ENCODE measurements at regions not wholly inside any gene's neighbourhood (a gene's known extent, or its start where the extent isn't known, plus 50 kb on each side); places are given as distances from the start of the nearest gene placed in this dataset.
"Not testable (repeated sequence)": the region's sequence is repeated elsewhere in the genome, so short reads cannot be mapped to it uniquely, and the experiment has no call there.

DNA sequence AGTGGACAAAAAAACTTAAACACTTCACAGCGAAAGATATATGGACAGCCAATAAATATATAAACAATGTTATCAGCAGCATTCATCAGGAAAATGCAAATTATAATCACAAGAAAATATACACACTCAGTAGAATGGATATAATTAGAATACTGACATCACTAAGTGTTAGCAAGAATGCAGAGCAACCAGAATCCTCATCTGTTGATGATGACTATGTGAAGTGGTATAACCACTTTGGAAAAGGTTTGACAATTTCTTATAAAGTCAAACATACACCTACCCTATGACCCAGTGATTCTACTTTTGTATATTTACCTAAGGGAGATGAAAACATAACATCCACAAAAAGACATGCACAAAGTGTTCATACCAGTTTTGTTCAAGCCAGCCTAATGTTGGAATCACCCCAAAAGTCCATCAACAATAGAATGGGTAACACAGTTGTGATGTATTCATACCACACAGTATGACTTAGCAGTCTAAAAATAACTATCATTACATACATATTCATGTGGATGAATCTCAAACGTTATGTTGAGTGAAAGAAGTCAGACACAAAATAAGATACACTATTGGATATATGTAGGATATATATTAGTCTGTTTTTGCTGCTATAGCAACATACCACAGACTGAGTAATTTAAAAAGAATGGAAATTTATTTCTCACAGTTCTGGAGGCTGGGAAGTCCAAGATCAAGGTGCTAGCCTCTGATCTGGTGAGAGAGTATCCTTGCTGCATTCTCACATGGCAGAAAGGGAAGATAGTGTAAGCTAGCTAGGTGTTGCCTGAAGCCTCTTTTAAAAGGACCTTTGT, 148.8 kb upstream of the ADAMTSL1 start:
- no peak overlapping the region for H3K4me3 ChIP-seq (ENCODE audit: insufficient read depth, low read depth, low read length)
- 90% methylated on average over 1 of the region's 2 CpGs; no CpG with 5 or more reads in 1 of the 2 experiments for WGBS, 2 experiments
- no peaks in the 10 kb centered on the region for H3K36me3 ChIP-seq (ENCODE audit: control insufficient read depth, insufficient read depth, low read length)
- no peaks in the 10 kb centered on the region for H3K27me3 ChIP-seq (ENCODE audit: control insufficient read depth, insufficient read depth, low read length, poor library complexity, severe bottlenecking)
- H3K4me1 ChIP-seq (ENCODE audit: control insufficient read depth, insufficient read depth, low read length) = no peaks in the 10 kb centered on the region
- no peaks in the 10 kb centered on the region for H3K9me3 ChIP-seq (ENCODE audit: control insufficient read depth, low read length)
- H3K27ac ChIP-seq (ENCODE audit: insufficient read depth, low read depth, low read length, poor library complexity, severe bottlenecking) = no peak overlapping the region

DNA sequence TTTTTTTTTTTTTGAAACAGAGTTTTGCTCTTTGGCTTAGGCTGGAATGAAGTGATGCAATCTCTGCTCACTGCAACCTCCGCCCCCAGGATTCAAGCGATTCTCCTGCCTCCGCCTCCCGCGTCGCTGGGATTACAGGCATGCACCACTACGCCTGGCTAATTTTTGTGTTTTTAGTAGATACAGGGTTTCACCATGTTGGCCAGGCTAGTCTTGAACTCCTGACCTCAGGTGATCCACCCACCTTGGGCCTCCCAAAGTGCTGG, 148.3 kb upstream of the ADAMTSL1 start:
- H3K27me3 ChIP-seq (ENCODE audit: control insufficient read depth, insufficient read depth, low read length, poor library complexity, severe bottlenecking); H3K27ac ChIP-seq (ENCODE audit: insufficient read depth, low read depth, low read length, poor library complexity, severe bottlenecking); H3K9me3 ChIP-seq (ENCODE audit: control insufficient read depth, low read length); H3K4me1 ChIP-seq (ENCODE audit: control insufficient read depth, insufficient read depth, low read length); H3K36me3 ChIP-seq (ENCODE audit: control insufficient read depth, insufficient read depth, low read length); H3K4me3 ChIP-seq (ENCODE audit: insufficient read depth, low read depth, low read length): not testable (repeated sequence)
- 90 to 95% methylated on average over 7 of the region's 7 CpGs for WGBS, 2 experiments

DNA sequence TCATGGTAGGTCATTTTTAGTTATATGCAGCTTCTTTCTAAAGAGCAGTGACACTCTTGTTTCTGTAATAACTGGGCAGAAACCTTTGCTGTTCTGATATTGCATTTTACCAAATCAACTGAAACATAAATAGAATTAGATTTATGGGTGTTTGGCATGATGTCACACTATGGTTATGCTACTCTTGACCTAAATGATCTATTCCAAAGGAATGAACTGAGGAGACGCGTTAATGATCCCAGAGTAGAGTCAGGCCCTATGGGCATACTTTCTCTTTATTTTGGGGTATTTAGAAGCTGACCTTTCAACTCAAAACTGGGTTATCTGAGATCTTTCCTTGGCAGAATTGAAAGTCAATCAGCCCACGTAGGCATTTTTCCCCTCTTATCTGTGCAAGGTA, 146.8 kb upstream of the ADAMTSL1 start:
- no peaks in the 10 kb centered on the region for H3K36me3 ChIP-seq (ENCODE audit: control insufficient read depth, insufficient read depth, low read length)
- H3K27ac ChIP-seq (ENCODE audit: insufficient read depth, low read depth, low read length, poor library complexity, severe bottlenecking) = no peak overlapping the region
- H3K27me3 ChIP-seq (ENCODE audit: control insufficient read depth, insufficient read depth, low read length, poor library complexity, severe bottlenecking) = no peaks in the 10 kb centered on the region
- no peaks in the 10 kb centered on the region for H3K9me3 ChIP-seq (ENCODE audit: control insufficient read depth, low read length)
- 95 to 98% methylated on average over 3 of the region's 3 CpGs for WGBS, 2 experiments
- H3K4me1 ChIP-seq (ENCODE audit: control insufficient read depth, insufficient read depth, low read length) = peaks cover 4% of the 10 kb centered on the region
- H3K4me3 ChIP-seq (ENCODE audit: insufficient read depth, low read depth, low read length) = no peak overlapping the region

DNA sequence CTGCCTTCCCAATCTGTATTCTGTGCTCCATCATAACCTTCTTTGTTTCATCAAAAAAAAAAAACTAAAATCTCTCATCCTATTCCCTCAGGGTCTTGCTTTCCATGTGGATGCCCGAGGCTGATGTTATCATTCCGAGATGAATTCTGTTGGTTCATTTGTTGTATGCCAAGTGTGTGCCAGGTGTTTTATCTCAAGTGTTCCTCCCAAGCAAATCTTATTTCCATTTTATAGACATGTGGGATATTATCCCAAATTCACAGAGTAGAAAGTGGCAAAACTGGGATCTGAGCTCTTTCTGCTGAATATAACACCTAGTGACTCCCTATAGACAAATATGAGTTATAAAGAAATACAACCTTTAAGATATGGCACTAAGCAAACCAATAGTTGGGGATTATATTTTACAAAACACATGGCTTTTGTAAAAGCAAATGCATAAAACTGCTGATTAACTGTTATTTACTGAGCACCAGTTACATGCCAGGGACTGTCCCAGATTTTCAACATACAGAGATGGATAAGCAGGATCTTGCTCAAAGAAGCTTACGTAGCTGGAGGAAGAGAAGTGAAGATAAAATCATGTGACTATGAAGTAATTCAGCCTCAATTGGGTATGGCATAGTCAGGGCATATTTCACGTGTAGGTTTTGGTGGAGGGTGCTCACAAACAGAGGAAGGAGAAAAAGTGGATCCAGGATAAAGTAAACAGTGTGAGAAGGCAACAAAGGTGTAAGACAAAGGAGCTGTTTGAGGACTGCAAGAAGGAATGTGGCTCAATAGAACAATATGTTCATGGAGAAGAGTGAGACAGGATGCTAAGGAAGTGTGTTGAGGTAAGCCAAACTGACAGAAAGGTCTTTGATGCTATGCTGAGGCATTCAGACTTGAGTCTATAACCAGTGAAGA, 143.3 kb upstream of the ADAMTSL1 start:
- no peak overlapping the region for H3K27ac ChIP-seq (ENCODE audit: insufficient read depth, low read depth, low read length, poor library complexity, severe bottlenecking)
- peaks cover 4% of the 10 kb centered on the region for H3K4me1 ChIP-seq (ENCODE audit: control insufficient read depth, insufficient read depth, low read length)
- no peaks in the 10 kb centered on the region for H3K36me3 ChIP-seq (ENCODE audit: control insufficient read depth, insufficient read depth, low read length)
- WGBS, 2 experiments = 67 to 84% methylated on average over 2 to 4 of the region's 4 CpGs
- H3K4me3 ChIP-seq (ENCODE audit: insufficient read depth, low read depth, low read length) = no peak overlapping the region
- H3K9me3 ChIP-seq (ENCODE audit: control insufficient read depth, low read length) = no peaks in the 10 kb centered on the region
- no peaks in the 10 kb centered on the region for H3K27me3 ChIP-seq (ENCODE audit: control insufficient read depth, insufficient read depth, low read length, poor library complexity, severe bottlenecking)

DNA sequence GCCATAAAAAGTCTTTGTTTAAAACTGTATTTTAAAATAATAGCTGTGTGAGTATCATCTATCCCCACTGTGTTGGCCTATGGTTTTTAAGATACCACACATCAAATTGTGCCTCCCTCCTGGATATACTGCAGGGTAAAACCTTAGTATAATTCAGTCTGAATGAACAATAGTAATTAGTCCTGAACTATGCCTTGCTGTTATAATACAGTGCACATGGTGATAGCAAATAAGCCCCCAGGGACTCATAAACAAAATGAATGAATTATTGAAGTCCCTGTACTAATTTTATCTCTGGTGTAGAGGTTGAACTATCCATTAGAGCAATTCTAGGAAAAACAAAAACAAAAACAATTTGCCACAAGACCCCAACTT, 142.7 kb upstream of the ADAMTSL1 start:
- peaks cover 4% of the 10 kb centered on the region for H3K4me1 ChIP-seq (ENCODE audit: control insufficient read depth, insufficient read depth, low read length)
- no peak overlapping the region for H3K27ac ChIP-seq (ENCODE audit: insufficient read depth, low read depth, low read length, poor library complexity, severe bottlenecking)
- H3K27me3 ChIP-seq (ENCODE audit: control insufficient read depth, insufficient read depth, low read length, poor library complexity, severe bottlenecking) = no peaks in the 10 kb centered on the region
- no peaks in the 10 kb centered on the region for H3K9me3 ChIP-seq (ENCODE audit: control insufficient read depth, low read length)
- no peaks in the 10 kb centered on the region for H3K36me3 ChIP-seq (ENCODE audit: control insufficient read depth, insufficient read depth, low read length)
- H3K4me3 ChIP-seq (ENCODE audit: insufficient read depth, low read depth, low read length) = no peak overlapping the region

DNA sequence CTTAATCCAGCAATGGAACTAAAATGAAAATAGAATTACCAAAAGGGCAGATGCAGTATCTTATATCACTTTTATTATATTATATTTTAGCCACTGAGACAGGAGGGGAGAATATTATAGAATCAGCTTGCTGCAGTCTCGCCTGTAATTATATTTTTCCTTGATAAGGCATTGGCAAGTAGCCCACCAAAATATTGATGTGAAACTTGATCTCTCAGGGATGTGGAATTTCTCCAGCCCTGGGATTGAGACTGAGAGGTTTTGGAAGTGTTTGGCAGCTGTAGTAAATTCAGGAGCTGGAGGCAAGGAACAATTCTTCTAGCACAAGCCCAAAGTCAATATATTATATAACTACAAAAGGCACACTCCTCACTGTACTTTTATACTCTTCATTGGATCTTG, 142.1 kb upstream of the ADAMTSL1 start:
- Histone ChIP-seq H3K27me3 (ENCODE audit: control insufficient read depth, insufficient read depth, low read length, poor library complexity, severe bottlenecking) (no peaks in the 10 kb centered on the region), H3K4me3 (ENCODE audit: insufficient read depth, low read depth, low read length) (no peak overlapping the region), H3K9me3 (ENCODE audit: control insufficient read depth, low read length) (no peaks in the 10 kb centered on the region), H3K4me1 (ENCODE audit: control insufficient read depth, insufficient read depth, low read length) (peaks cover 4% of the 10 kb centered on the region), H3K36me3 (ENCODE audit: control insufficient read depth, insufficient read depth, low read length) (no peaks in the 10 kb centered on the region), H3K27ac (ENCODE audit: insufficient read depth, low read depth, low read length, poor library complexity, severe bottlenecking) (no peak overlapping the region)
- WGBS, 2 experiments = 87 to 90% methylated on average over 1 of the region's 1 CpG

DNA sequence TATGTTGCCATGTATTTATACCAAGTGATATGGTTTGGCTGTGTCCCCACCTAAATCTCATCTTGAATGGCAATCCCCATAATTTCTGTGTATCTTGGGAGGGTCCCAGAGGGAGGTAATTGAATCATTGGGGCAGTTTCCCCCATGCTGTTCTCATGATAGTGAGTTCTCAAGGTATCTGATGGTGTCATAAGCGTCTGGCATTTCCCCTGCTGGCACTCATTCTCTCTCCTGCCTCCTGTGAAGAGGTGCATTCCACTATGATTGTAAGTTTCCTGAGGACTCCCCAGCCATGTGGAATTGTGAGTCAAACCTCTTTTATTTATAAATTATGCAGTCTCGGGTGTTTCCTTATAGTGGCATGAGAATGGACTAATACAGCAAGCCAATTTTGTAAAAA, 140.8 kb upstream of the ADAMTSL1 start:
- no peaks in the 10 kb centered on the region for H3K9me3 ChIP-seq (ENCODE audit: control insufficient read depth, low read length)
- no peak overlapping the region for H3K4me3 ChIP-seq (ENCODE audit: insufficient read depth, low read depth, low read length)
- WGBS, 2 experiments = 49 to 73% methylated on average over 2 of the region's 2 CpGs
- peaks cover 4% of the 10 kb centered on the region for H3K4me1 ChIP-seq (ENCODE audit: control insufficient read depth, insufficient read depth, low read length)
- no peaks in the 10 kb centered on the region for H3K27me3 ChIP-seq (ENCODE audit: control insufficient read depth, insufficient read depth, low read length, poor library complexity, severe bottlenecking)
- no peak overlapping the region for H3K27ac ChIP-seq (ENCODE audit: insufficient read depth, low read depth, low read length, poor library complexity, severe bottlenecking)
- no peaks in the 10 kb centered on the region for H3K36me3 ChIP-seq (ENCODE audit: control insufficient read depth, insufficient read depth, low read length)

DNA sequence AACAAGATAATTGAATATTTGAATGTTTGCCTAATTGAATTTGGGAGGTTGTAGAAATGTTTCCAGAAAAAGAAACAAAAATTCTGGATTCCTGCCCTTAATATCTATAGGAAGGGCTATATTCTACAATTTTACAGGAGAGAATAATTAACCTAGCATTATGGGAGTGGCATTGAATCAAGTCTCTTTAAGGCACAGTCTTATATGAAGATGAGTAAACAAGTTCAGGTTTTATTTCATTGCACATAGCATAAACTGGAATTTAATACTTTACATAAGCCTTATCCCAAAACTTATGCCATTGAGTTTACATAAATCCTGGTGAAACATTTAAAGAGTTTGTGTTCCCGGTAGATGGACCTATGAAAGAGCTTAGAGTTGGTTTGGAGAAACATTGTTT, 138.1 kb upstream of the ADAMTSL1 start:
- peaks cover 4% of the 10 kb centered on the region for H3K9me3 ChIP-seq (ENCODE audit: control insufficient read depth, low read length)
- peaks cover 4% of the 10 kb centered on the region for H3K4me1 ChIP-seq (ENCODE audit: control insufficient read depth, insufficient read depth, low read length)
- H3K27me3 ChIP-seq (ENCODE audit: control insufficient read depth, insufficient read depth, low read length, poor library complexity, severe bottlenecking) = no peaks in the 10 kb centered on the region
- WGBS, 2 experiments = 86 to 100% methylated on average over 1 of the region's 1 CpG
- H3K4me3 ChIP-seq (ENCODE audit: insufficient read depth, low read depth, low read length) = no peak overlapping the region
- no peaks in the 10 kb centered on the region for H3K36me3 ChIP-seq (ENCODE audit: control insufficient read depth, insufficient read depth, low read length)
- H3K27ac ChIP-seq (ENCODE audit: insufficient read depth, low read depth, low read length, poor library complexity, severe bottlenecking) = no peak overlapping the region

DNA sequence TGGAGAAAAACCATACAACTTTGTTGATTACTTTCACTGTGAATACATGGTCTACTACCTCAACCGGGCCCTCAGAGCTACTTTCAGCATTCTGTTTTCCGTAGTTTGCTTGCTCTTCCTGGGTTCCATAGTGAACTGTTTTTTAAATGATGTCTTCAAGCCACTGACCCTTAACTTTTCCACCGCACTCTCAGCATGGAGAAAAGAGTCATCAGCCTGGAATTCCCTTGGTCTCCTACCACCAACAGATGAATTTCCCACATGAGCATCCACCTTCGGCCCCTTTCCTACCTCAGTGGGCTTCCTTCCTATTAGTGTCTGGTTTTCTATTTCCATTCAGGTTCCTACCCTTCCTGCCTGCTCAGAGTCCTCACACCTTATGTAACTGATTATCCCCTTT, 135.9 kb upstream of the ADAMTSL1 start:
- H3K36me3 ChIP-seq (ENCODE audit: control insufficient read depth, insufficient read depth, low read length) = no peaks in the 10 kb centered on the region

DNA sequence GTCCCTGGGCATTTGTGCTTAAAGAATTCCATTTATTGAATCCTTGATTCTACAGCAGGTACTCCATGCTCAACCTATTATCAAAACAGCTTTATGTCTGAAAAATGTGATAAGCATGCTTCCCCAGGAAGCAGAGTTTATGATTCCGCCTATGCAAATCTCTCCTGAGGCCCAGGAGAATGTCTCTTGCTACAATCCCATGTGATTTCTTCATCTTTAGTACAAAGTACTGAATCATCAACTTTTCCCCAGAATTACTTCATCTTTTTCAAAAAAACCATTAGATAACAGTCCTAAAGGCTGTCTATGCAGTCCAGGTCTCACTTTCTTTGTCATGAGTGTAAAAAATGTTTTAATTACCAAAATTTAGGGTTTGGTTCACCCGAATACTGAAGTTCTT, 130.2 kb upstream of the ADAMTSL1 start:
- Histone ChIP-seq H3K27ac (ENCODE audit: insufficient read depth, low read depth, low read length, poor library complexity, severe bottlenecking) (no peak overlapping the region), H3K36me3 (ENCODE audit: control insufficient read depth, insufficient read depth, low read length) (no peaks in the 10 kb centered on the region), H3K9me3 (ENCODE audit: control insufficient read depth, low read length) (peaks cover 4% of the 10 kb centered on the region), H3K27me3 (ENCODE audit: control insufficient read depth, insufficient read depth, low read length, poor library complexity, severe bottlenecking) (no peaks in the 10 kb centered on the region), H3K4me3 (ENCODE audit: insufficient read depth, low read depth, low read length) (no peak overlapping the region), H3K4me1 (ENCODE audit: control insufficient read depth, insufficient read depth, low read length) (peaks cover 6% of the 10 kb centered on the region)
- 91 to 95% methylated on average over 2 of the region's 2 CpGs for WGBS, 2 experiments

More for the DNA sequence above, 135.9 kb upstream of the ADAMTSL1 start:
- Histone ChIP-seq H3K9me3 (ENCODE audit: control insufficient read depth, low read length) (peaks cover 4% of the 10 kb centered on the region), H3K27me3 (ENCODE audit: control insufficient read depth, insufficient read depth, low read length, poor library complexity, severe bottlenecking) (no peaks in the 10 kb centered on the region), H3K4me3 (ENCODE audit: insufficient read depth, low read depth, low read length) (no peak overlapping the region), H3K27ac (ENCODE audit: insufficient read depth, low read depth, low read length, poor library complexity, severe bottlenecking) (no peak overlapping the region), H3K4me1 (ENCODE audit: control insufficient read depth, insufficient read depth, low read length) (no peaks in the 10 kb centered on the region)
- WGBS, 2 experiments = 92 to 95% methylated on average over 4 of the region's 4 CpGs
